ENCODE measurements at regions not wholly inside any gene's neighbourhood (a gene's known extent, or its start where the extent isn't known, plus 50 kb on each side); places are given as distances from the start of the nearest gene placed in this dataset.

- no peak for DNase-seq (ENCODE audit: low read depth in 2 of 2)
Measured at GRCh38 chr4:104964410-104965175, 182.1 kb upstream of the TET2 start.

- no peak for DNase-seq (ENCODE audit: low read depth in 2 of 2)
Measured at GRCh38 chr4:104966349-104967033, 180.2 kb upstream of the TET2 start.

GRCh38 chr4:104967034-104967401 lies 179.7 kb upstream of the TET2 start:
- no peak for DNase-seq (ENCODE audit: low read depth in 2 of 2)

- DNase-seq (ENCODE audit: low read depth in 2 of 2), result no peak
Measured at GRCh38 chr4:104969394-104970082, 177.1 kb upstream of the TET2 start.

- DNase-seq (ENCODE audit: low read depth in 2 of 2), result no peak
Measured at GRCh38 chr4:104971462-104971861, 175.2 kb upstream of the TET2 start.

GRCh38 chr4:104973708-104974107 lies 173.0 kb upstream of the TET2 start:
- no peak for DNase-seq (ENCODE audit: low read depth in 2 of 2)

GRCh38 chr4:104975617-104976016 lies 171.1 kb upstream of the TET2 start:
- DNase-seq (ENCODE audit: low read depth in 2 of 2), result no peak

- no peak for DNase-seq (ENCODE audit: low read depth in 2 of 2)
Measured at GRCh38 chr4:104976262-104976661, 170.4 kb upstream of the TET2 start.

GRCh38 chr4:104979083-104979760 lies 167.5 kb upstream of the TET2 start:
- DNase-seq (ENCODE audit: low read depth in 2 of 2), result no peak

- DNase-seq (ENCODE audit: low read depth in 2 of 2), result no peak
Measured at GRCh38 chr4:104983615-104984179, 163.0 kb upstream of the TET2 start.

GRCh38 chr4:104986306-104986705 lies 160.4 kb upstream of the TET2 start:
- DNase-seq (ENCODE audit: low read depth in 2 of 2), result no peak

- DNase-seq (ENCODE audit: low read depth in 2 of 2), result no peak
Measured at GRCh38 chr4:104989371-104989770, 157.3 kb upstream of the TET2 start.

- no peak for DNase-seq (ENCODE audit: low read depth in 2 of 2)
Measured at GRCh38 chr4:105002278-105002677, 144.4 kb upstream of the TET2 start.

GRCh38 chr4:105014234-105014633 lies 132.4 kb upstream of the TET2 start:
- no peak for DNase-seq (ENCODE audit: low read depth in 2 of 2)

GRCh38 chr4:105014635-105015034 lies 132.0 kb upstream of the TET2 start:
- DNase-seq (ENCODE audit: low read depth in 2 of 2), result no peak

- no peak for DNase-seq (ENCODE audit: low read depth in 2 of 2)
Measured at GRCh38 chr4:105015750-105016149, 130.9 kb upstream of the TET2 start.

- DNase-seq (ENCODE audit: low read depth in 2 of 2), result no peak
Measured at GRCh38 chr4:105022811-105023667, 123.6 kb upstream of the TET2 start.

GRCh38 chr4:105023668-105024055 lies 123.0 kb upstream of the TET2 start:
- no peak for DNase-seq (ENCODE audit: low read depth in 2 of 2)

GRCh38 chr4:105025263-105026017 lies 121.2 kb upstream of the TET2 start:
- no peak for DNase-seq (ENCODE audit: low read depth in 2 of 2)

GRCh38 chr4:105036991-105037390 lies 109.7 kb upstream of the TET2 start:
- DNase-seq (ENCODE audit: low read depth in 2 of 2), result no peak
